ENCODE measurements at regions not wholly inside any gene's neighbourhood (a gene's known extent, or its start where the extent isn't known, plus 50 kb on each side); places are given as distances from the start of the nearest gene placed in this dataset.

DNA sequence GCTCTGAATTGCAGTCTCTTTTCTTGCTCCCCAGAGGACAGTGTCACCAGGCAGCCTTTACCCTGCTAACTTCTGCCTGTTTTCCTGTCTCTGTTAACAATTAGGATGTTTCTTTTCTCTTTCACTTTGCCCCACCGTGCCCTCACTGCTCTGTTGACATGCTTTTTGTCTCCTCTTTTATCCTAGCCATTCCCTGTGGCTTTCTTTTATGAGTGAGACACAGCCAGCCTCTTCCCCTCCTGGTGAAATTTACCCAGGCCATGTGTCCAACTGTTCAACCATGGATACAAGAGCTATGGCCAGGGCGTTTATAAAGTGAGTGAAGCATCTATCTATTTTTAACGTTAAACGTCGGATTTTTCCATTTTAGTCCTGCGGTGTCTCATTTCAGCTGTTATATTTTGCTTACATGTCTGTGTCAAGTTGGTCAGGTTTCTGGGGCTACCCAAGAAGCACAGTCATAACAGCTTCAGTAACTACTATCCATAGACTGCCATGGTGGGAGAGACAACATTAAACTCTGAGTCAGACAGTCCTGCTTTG is 443.2 kb upstream of the AZI2 start:
- TF ChIP-seq, protein P1, sequence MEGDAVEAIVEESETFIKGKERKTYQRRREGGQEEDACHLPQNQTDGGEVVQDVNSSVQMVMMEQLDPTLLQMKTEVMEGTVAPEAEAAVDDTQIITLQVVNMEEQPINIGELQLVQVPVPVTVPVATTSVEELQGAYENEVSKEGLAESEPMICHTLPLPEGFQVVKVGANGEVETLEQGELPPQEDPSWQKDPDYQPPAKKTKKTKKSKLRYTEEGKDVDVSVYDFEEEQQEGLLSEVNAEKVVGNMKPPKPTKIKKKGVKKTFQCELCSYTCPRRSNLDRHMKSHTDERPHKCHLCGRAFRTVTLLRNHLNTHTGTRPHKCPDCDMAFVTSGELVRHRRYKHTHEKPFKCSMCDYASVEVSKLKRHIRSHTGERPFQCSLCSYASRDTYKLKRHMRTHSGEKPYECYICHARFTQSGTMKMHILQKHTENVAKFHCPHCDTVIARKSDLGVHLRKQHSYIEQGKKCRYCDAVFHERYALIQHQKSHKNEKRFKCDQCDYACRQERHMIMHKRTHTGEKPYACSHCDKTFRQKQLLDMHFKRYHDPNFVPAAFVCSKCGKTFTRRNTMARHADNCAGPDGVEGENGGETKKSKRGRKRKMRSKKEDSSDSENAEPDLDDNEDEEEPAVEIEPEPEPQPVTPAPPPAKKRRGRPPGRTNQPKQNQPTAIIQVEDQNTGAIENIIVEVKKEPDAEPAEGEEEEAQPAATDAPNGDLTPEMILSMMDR (IDR thresholded peaks at IDR 0.05 in 2 of 3, conservative IDR thresholded peaks at IDR 0.05 in 1 of 3; ENCODE audit: borderline replicate concordance in 1 of 3, insufficient read depth in 1 of 3, low read depth in 2 of 3, low read length in 2 of 3): no peak
- TF ChIP-seq SIN3A (IDR thresholded peaks at IDR 0.05; ENCODE audit: low read depth): no peak
- TF ChIP-seq JUND (IDR thresholded peaks at IDR 0.05): no peak

Measured in HCT116 (cell line).